ENCODE measurements at regions not wholly inside any gene's neighbourhood (a gene's known extent, or its start where the extent isn't known, plus 50 kb on each side); places are given as distances from the start of the nearest gene placed in this dataset.
"Not testable (repeated sequence)": the region's sequence is repeated elsewhere in the genome, so short reads cannot be mapped to it uniquely, and the experiment has no call there.

GRCh38 chr6:71007298-71007697 lies 50.4 kb upstream of the B3GAT2 start:
- FAIRE-seq, result not testable (repeated sequence)

DNA sequence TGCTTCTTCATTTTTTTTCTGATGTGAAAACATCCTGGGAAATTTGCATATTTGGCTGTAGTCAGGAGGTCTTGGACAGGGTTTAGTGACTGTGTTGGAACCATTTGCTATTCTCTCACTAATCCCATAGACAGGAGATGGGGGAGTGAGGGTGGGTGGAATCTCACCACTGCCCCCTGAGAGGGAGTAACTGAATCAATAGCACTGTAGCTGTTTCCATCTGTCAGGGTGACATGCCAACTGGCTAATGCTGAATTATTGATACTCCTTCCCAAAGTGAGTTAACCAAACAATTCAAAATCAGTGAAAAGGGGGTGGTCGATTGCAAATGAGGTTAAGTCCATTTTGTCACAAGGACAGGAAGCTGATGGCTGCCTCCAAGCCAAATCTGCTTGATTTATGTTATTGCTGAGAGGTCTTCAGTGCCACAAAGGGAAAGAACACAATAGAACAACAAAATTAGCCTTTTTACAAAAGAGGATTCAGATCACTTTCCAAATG lies 55.1 kb upstream of the B3GAT2 start:
- FAIRE-seq, result no peak

DNA sequence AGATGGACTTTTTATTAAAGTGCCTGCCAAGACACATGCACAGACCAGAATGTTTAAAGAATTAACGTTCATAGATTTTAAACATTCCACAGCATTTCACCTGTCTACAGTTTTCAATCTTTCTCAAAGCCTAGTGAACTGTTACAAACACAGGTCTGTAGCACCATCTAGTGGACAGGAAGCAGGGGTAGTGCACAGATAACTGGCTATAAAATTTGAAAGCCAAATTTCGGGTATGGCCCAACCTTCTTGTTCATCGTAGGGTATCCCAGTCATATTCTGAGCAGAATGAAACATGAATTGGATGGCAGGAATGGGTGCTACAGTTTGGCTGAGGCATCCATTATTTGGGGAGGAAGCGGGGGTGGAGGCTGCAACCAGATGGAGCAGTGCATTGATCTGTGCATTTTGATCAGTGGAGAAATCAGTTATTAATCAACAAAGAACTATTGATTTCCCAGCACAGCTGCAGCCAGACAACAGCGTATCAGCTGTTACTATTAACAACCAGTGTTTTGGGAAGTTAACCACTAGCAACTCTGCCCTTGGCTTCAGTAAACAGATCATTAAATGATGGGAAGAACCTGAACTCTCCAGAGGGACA lies 56.1 kb upstream of the B3GAT2 start:
- FAIRE-seq, result no peak

- FAIRE-seq, result no peak
Observed at GRCh38 chr6:71015392-71015791, 58.5 kb upstream of the B3GAT2 start.

DNA sequence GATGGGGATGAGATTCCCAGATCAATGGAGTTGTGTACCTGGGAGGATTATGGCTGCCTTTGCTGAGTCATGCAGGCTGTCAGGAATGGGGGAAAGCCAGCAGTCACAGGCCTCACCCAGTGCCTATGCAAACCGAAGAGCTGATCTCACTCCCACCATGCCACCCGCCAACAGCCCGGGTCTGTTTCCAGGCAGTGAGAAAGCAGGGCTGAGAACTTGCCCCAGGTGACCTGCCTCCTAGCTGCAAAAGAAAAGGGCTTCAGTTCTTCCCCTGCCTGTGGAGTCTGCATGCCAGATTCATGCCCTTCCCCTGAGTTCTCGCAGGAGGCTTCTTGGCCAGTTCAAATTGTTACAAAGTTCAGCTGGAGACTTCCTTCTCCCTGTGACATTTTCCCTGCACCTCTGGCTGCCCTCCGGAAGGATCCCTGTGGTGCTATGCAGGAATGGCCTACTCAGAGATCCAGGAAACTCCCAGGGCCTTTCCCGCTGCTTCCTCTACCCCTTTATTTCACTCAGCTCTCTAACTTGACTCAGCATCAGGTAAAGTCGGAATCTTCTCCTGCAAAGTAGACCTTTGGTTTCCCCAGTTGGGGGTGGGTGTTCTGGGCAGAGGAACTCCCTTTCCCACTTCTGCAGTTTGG lies 71.5 kb upstream of the B3GAT2 start:
- FAIRE-seq, result no peak

DNA sequence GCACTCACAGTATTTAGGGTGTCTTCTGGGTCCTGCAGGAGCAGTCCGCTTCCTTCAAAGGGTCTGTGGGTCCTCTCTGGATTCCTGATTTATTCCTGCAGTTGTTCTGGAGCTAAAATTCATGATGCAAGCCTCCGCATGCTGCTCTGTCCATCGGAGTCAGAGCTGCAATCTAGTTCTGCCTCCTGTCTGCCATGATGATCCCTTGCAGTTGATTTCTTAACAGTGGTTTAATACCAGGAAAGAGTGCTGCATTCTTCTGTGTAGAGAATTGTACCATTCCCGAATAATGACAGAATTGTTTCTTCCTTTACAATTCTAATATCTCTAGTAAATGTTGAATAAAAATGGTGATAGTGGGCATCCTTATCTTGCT lies 72.0 kb upstream of the B3GAT2 start:
- no peak for FAIRE-seq

DNA sequence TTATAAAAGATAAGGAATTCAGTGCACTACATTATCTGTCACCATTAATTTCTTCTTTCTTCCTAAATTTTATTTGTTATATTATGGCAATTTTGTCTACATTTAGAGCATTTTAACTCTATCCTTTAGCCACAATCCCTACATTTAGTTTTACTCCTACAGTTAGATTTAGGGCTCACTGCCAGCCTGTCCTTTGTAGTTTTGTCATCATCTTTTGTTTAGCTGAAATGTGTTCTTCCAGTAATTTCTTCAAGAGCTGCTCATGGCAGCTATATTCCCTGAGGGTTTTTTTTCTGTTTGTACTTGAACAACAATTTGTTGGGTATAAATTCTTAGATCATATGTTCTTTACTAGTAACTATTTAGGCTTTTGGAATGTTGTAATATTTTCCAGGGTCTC lies 72.7 kb upstream of the B3GAT2 start:
- no peak for FAIRE-seq

DNA sequence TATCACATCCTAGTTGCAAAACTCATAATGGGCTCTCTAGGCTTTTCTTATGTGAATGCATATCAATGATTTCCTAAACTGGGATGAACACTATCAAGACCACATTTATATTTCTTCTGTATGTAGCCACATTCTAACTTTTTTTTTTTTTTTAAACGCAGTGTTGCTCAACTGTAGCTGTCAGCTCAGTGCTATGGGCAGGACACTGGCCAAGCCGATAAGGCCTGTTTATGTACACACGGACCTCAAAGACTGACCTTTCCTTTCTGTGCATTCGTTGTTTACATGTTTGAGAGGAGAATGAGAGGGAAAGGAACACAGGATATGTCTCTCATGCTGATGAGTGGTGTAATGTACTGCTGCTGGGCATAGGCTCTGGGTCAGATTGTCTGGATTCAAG lies 75.1 kb upstream of the B3GAT2 start:
- no peak for FAIRE-seq

GRCh38 chr6:71033171-71033570 lies 76.3 kb upstream of the B3GAT2 start:
- no peak for FAIRE-seq

DNA sequence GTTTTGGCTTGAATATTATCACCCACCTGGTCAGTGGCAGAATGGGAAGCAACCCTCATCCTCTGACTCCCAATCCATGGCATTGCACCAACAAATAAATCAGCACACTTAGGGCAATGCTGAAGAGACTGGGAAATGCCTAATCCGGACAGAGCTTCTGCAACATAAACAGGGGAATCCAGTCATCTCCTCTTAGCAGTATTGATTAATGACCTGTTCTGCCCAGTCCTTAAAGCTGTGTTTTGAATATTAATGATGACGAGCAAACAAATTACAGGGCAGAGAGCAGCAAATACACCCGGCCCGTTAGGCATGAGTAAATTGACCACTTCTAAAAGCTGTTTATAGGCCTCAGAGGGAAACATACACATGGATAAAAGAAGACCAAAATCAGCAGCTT lies 77.0 kb upstream of the B3GAT2 start:
- FAIRE-seq, result no peak

DNA sequence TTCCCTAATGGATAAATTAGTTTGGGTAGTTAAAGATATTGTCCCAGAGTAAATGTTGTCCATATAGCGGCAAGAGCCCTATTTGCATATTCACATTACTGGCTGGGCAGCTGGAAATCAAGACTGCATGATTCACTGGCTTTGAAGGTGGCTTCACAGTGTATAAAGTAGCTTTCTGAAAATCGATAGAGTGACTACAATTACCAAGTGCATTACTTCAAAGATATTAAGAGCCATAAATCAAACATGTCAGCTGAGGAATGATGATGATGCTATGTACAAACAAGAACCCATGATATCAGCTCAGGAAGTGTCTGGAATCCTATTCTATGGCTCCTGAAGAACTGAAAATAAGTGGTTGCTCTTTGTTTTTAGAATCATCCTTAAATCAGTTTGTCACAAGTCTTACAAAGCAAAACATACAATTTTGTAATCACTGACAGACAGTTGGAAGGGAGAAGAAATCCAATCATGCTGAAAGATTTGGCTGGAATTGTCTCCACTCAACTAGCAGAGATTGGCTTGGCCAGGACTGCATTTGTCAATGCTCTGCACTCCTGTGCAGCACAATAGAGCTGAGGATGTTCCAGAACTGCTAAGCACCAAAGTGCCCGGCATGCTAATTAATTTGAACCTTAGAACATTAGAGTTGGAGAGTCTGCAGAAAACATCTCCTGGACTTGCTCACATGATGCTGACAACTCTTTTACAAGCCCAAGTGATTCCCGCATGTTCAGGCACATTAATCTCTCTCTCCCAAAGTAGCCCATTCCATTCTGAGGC lies 77.9 kb upstream of the B3GAT2 start:
- no peak for FAIRE-seq

DNA sequence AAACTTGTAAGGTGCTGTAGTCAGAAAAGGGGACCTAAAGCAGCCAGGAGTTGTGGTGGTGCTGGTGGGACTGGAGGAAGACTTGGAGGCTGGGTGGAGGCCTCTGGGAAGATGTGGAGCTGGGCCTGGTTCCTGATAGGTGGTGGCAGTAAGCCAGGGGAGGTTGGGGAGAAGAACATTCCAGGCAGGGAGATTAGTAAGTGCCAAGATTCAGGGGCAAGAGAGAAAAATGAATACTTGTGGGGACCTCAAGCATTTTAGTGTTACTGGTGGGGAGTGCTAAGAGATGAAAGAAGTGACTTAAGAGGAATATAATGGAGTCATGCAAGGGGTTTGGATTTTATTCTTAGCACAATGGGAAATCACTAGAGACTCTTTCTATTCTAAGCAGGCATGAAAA lies 79.0 kb upstream of the B3GAT2 start:
- FAIRE-seq, result no peak

DNA sequence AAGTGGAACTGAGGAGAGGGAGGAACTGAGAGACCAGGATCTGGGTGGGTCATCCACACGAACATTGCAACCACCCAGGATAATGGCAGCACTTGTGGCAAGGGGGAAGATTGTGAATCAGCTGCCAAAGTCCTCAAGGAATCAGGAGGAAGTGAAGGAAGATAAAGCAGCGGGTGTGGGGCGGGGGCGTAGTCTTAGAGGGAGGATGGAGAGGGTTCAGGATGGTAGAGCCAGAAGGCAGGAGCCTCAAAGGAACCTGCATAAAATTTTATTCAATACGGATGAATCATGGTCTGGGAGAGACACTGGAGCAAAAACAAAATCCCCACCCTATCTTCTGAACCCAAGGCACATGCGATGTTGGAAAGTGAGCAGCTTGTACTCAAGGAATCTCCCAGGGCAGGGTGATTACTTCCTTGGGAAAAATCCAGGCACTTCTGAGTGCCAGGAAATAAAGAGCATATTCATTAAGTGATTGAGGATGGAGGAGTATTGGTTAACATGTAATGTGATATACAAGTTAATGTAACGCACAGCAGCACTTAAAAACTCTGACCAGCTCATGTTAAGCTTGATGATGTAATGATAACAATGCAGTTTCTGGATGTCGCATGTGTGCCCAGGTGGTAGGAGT lies 82.0 kb upstream of the B3GAT2 start:
- FAIRE-seq, result no peak

DNA sequence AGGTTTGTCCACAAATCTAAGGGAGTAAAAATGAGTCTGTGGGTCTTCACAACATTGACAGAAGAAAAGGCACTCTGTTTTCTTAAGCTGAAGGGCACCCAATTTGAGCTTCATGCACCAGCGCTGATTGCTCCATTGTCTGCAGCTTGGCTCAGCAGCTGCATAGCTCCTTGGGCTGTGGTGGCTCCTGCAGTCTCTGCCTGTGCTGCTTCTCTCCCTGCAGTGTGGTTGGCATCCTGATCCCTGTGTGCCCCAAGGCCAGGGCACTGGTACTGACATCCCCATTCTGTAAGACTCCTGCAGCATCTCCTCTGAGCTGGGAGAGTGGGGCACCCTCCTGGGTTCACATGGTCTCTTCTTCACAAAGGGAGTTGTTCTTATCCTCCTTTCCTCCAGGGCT lies 83.2 kb upstream of the B3GAT2 start:
- no peak for FAIRE-seq

- no peak for FAIRE-seq
Observed at GRCh38 chr6:71040841-71041240, 84.0 kb upstream of the B3GAT2 start.

- FAIRE-seq, result no peak
Observed at GRCh38 chr6:71043902-71044301, 87.0 kb upstream of the B3GAT2 start.

DNA sequence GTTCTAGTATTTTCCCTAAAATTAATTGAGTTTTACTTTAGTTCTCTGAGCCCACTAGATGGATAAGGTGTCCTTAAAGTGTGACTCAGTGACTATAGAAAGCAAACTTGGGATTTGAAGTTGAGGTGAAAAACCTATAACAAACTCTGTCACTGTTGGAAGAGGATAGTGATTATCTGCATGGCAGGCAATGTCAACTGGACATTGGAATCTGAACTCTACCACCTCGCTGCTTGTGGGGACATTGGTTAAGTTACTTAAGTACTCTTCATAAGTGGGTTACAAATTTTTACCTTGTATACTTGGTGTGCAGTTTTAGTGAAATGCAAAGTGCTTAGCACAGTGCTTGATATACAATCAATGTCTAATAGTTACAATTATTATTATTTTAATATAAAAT lies 87.9 kb upstream of the B3GAT2 start:
- FAIRE-seq, result no peak

- FAIRE-seq, result no peak
Observed at GRCh38 chr6:71045296-71045695, 88.4 kb upstream of the B3GAT2 start.

GRCh38 chr6:71047417-71047816 lies 90.6 kb upstream of the B3GAT2 start:
- no peak for FAIRE-seq

DNA sequence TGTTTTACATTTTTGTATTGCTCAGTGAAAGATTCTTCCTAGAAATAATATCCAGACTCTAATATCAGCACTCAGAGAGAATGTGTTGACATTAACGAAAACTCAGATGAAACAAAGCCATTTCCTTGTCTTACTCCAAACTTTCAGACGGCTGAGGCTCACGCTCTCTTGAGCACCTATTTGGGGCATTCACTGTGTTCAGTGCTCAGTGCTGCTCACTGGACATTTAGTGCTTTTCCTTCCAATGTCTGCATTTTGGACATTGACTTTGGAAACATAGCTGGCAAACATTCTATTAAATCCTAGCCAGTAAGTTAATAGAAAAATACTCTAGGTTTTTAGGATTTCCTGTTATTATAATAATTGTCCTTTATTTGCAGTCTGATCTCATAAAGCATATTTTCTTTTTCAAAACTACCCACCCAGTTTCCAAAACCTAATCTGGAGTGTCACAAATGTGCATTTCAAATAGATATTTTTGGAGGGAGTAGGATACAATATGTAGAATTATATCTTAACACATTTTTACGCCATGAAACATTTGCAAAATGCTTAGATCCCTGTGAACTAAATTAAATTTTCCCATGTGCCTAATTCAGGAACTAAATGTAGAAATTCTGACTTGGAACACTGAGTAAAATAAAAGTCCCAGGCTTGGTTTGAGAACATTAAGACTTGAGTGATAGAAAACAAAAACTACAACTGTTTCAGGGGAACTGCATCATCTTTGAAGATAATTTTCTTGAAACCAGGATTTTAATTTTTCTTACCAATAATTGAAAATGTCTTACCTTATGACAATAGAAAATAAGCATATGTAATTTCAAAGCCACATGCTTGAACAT lies 91.7 kb upstream of the B3GAT2 start:
- no peak for FAIRE-seq

DNA sequence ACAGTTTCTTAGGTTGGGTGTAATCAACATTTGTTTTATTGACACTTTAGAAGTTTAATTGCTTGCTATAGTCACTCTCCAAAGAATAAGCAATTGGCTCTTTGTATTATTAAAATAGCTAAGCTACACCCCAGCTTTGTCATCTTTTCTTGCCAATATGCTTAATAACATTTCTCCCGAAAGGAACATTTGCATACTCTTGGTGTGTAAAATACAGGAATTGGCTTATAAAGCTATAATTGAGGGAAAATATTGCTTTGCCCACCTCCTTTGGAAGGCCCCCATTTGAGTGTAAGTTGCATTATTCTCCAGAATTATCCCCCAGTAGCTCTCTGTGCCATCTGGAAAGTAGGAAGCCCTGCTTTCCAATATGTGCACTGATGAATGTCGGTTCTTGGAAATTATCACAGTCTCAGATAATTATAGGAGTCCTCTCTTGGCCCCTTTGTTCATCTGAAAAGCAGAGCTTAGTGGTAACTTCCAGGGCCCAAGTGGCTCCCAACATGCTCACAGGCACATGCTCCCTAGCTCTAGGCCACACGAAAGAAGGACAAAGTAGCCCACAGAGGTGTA lies 92.4 kb upstream of the B3GAT2 start:
- no peak for FAIRE-seq

GRCh38 chr6:71053475-71053874 lies 96.6 kb upstream of the B3GAT2 start:
- FAIRE-seq, result no peak

All from endometrium (tissue), 2 donors.